ENCODE measurements at regions not wholly inside any gene's neighbourhood (a gene's known extent, or its start where the extent isn't known, plus 50 kb on each side); places are given as distances from the start of the nearest gene placed in this dataset.

- TF ChIP-seq POLR2AphosphoS5 (IDR thresholded peaks at IDR 0.05) = no peak
- TF ChIP-seq POLR2A (IDR thresholded peaks at IDR 0.05) = no peak
- TF ChIP-seq CTCF (IDR thresholded peaks at IDR 0.05) = no peak
- 0% methylated on average over 1 of the region's 1 CpG for WGBS
- no peaks in the 10 kb centered on the region for H3K27me3 ChIP-seq (replicated peaks; ENCODE audit: insufficient read depth)
- H3K9me3 ChIP-seq = no peaks in the 10 kb centered on the region
- no peaks in the 10 kb centered on the region for H3K4me1 ChIP-seq (replicated peaks)
- no peak overlapping the region for H3K4me3 ChIP-seq
- no peaks in the 10 kb centered on the region for H3K36me3 ChIP-seq
- no peak for DNase-seq (ENCODE audit: low spot score)
- intact Hi-C loops (cut with DNase I) = no loop called here
- no peak overlapping the region for H3K27ac ChIP-seq
These were observed 106.2 kb downstream of the RASSF10 start for GRCh38 chr11:13115380-13115675.

GRCh38 chr11:13116491-13116890 lies 107.4 kb downstream of the RASSF10 start:
- Histone ChIP-seq H3K36me3 (no peaks in the 10 kb centered on the region), H3K27me3 (replicated peaks; ENCODE audit: insufficient read depth) (no peaks in the 10 kb centered on the region), H3K4me1 (replicated peaks) (no peaks in the 10 kb centered on the region), H3K27ac (no peak overlapping the region), H3K4me3 (no peak overlapping the region), H3K9me3 (no peaks in the 10 kb centered on the region)
- no peak for TF ChIP-seq POLR2A (IDR thresholded peaks at IDR 0.05)
- TF ChIP-seq CTCF (IDR thresholded peaks at IDR 0.05) = no peak
- no peak for TF ChIP-seq POLR2AphosphoS5 (IDR thresholded peaks at IDR 0.05)
- intact Hi-C loops (cut with DNase I) = no loop called here
- WGBS = 89% methylated on average over 2 of the region's 2 CpGs
- no peak for DNase-seq (ENCODE audit: low spot score)

GRCh38 chr11:13117344-13117743 lies 108.2 kb downstream of the RASSF10 start:
- TF ChIP-seq POLR2A (IDR thresholded peaks at IDR 0.05) (no peak), POLR2AphosphoS5 (IDR thresholded peaks at IDR 0.05) (no peak), CTCF (IDR thresholded peaks at IDR 0.05) (no peak)
- Histone ChIP-seq H3K27ac (no peak overlapping the region), H3K27me3 (replicated peaks; ENCODE audit: insufficient read depth) (no peaks in the 10 kb centered on the region), H3K4me1 (replicated peaks) (no peaks in the 10 kb centered on the region), H3K4me3 (no peak overlapping the region), H3K9me3 (no peaks in the 10 kb centered on the region), H3K36me3 (no peaks in the 10 kb centered on the region)
- intact Hi-C loops (cut with DNase I) = no loop called here
- no peak for DNase-seq (ENCODE audit: low spot score)
- 47% methylated on average over 4 of the region's 4 CpGs for WGBS

DNA sequence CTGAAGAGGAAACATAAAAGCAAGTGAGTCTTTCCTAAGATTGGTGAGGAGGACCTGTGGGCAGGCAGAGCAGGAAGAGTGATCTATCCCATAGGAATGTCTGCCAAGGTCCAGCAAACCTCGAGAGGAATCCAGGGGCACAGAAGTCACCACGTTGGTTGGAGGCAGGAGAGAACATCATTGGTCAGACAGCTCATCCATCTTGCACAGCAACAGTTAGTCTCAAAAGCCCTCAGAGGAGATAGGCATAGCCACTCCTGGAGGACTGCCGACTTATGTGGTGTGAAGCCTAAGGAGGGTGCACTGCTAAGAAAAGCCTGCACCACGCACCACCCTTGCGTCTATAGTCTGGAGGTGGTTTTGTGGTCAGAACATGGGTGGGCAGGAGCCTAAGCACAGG lies 109.1 kb downstream of the RASSF10 start:
- Histone ChIP-seq H3K27me3 (replicated peaks; ENCODE audit: insufficient read depth) (no peaks in the 10 kb centered on the region), H3K36me3 (no peaks in the 10 kb centered on the region), H3K27ac (no peak overlapping the region), H3K4me1 (replicated peaks) (no peaks in the 10 kb centered on the region), H3K4me3 (no peak overlapping the region), H3K9me3 (no peaks in the 10 kb centered on the region)
- TF ChIP-seq POLR2AphosphoS5 (IDR thresholded peaks at IDR 0.05) = no peak
- TF ChIP-seq CTCF (IDR thresholded peaks at IDR 0.05) = no peak
- TF ChIP-seq POLR2A (IDR thresholded peaks at IDR 0.05) = no peak
- intact Hi-C loops (cut with DNase I) = no loop called here
- 87% methylated on average over 5 of the region's 5 CpGs for WGBS
- no peak for DNase-seq (ENCODE audit: low spot score)

- 91% methylated on average over 3 of the region's 3 CpGs for WGBS
- no peaks in the 10 kb centered on the region for H3K9me3 ChIP-seq
- intact Hi-C loops (cut with DNase I) = no loop called here
- no peak overlapping the region for H3K27ac ChIP-seq
- no peak overlapping the region for H3K4me3 ChIP-seq
- DNase-seq (ENCODE audit: low spot score) = no peak
- no peaks in the 10 kb centered on the region for H3K4me1 ChIP-seq (replicated peaks)
- H3K36me3 ChIP-seq = no peaks in the 10 kb centered on the region
- no peaks in the 10 kb centered on the region for H3K27me3 ChIP-seq (replicated peaks; ENCODE audit: insufficient read depth)
- no peak for TF ChIP-seq CTCF (IDR thresholded peaks at IDR 0.05)
- TF ChIP-seq POLR2AphosphoS5 (IDR thresholded peaks at IDR 0.05) = no peak
- no peak for TF ChIP-seq POLR2A (IDR thresholded peaks at IDR 0.05)
These were observed 109.5 kb downstream of the RASSF10 start for GRCh38 chr11:13118650-13119049.

Measured in prostate gland (tissue), 2 donors.